HG03064 (cell line): ENCODE measurements at regions not wholly inside any gene's neighbourhood (a gene's known extent, or its start where the extent isn't known, plus 50 kb on each side); places are given as distances from the start of the nearest gene placed in this dataset.
A peak's percentile ranks its signal among the peaks of the same experiment; 100 is the strongest.

Source experiments
- ATAC-seq: cut with Tn5 transposase; IDR thresholded peaks from one replicate; pipeline ENCODE4 v1.9.1; 2021; ENCODE audit warnings: low read depth; ENCODE audit not compliant: unreplicated experiment

- no peak for ATAC-seq
Measured at GRCh38 chr5:133831491-133832224, 136.8 kb downstream of the C5orf15 start.

DNA sequence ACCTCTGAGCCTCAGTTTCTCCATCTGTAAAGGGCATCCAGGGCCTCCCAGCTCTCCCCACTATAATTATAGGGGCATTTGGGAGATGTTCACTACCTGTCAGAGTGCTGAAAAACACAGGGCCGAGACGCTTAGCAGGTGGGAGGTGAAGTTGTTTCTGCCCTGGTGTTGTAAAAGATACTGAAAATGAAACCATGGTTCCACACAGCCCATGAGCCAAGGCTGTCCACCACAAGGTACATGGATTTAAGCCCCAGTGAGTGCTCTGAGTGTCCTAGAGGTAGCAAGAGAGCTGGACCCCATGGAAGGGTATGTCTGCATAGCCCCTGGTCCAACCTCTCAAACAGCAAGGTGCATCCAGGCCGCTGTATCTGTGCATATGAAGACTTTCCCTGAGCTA is 137.5 kb downstream of the C5orf15 start:
- ATAC-seq: no peak

GRCh38 chr5:133830281-133830680 is 138.1 kb downstream of the C5orf15 start:
- no peak for ATAC-seq

DNA sequence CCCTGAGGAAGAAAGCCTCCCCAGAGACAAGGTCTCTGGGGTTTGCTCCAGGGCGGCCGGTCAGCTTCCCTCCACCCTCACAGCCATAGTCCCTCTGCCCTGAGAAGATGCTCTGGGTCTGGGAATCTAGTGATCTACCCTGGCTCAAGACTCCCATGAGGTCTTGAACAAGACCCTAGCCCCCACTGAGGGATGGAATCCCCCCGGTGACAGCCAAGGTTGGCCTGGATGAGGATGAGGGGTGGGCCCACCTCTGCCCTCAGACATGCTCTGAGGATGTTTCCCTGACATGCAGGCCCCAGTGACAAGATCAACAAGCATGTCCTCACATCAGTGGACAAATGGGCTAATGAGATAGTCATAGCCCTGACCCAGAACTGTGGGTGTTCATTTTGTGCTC is 138.6 kb downstream of the C5orf15 start:
- no peak for ATAC-seq

DNA sequence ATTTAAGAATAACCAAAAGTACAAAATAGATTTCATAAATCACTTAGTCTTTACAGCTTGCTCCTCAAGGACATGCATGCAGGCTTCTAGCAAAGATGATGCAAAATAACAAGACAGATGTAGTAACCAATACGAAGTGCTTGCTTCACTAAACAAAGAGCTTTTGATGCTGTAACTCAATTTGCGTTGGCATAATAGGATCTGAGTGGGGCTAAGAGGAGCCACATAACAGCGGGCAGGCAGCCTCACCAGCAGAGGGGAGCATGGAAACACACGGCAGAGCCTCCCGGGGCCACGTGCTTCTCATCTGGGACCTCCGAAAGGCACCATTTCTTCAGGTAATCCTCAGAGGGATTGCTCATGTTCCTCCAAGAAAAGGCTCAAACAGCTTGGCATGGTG is 139.7 kb downstream of the C5orf15 start:
- no peak for ATAC-seq

- no peak for ATAC-seq
Measured at GRCh38 chr5:133827830-133828229, 140.6 kb downstream of the C5orf15 start.

DNA sequence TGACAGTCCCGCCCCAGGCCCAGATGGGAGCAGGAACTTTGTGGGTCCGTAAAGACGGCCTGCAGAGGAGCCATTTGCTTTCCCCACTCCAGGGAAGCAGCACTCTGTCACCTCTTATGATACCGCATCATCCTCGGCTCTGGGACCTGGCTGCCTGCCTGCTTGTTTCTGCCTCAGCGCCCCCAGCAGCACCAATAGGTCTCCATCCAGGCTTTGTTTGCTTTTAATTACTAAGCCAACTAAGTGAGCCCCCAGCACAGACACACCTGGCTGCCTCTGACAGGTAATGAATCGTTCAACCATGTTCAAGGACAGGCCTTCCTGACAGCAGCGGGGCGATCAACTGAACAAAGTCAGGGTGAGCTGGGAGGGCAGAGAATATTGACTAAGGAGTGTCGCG is 141.4 kb downstream of the C5orf15 start:
- ATAC-seq: no peak

DNA sequence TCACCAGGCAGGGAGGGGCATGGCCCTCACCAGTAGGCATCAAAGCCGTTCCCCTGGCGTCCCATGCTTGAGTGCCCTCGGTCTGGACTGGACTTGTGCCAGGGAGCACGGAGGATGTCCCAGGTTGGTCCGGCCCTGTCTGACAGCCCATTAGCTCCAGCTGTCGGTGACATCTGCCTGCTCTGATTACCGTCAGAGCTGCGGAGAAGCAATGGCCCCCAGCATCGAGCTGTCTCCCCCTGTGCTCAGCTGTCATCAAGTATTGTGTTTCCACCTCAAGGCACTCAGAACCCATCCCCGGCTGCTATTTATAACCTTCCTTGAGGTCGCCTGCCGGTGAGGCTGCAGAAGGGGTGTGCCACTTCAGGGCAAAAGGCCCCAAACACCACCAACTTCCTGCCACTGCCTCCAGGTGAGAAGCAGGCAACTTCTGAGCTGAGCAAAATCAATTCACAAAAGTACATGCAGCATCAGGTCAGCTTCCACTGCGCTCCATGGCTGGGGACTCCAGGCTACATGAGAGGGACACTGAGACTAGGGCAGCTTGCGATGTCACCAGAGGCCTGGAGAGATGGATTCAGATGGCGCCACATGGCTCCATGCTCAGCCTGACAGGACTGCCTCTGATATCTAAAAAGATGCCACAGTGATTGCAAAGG is 142.7 kb downstream of the C5orf15 start:
- ATAC-seq: no peak

GRCh38 chr5:133824661-133825254 is 143.7 kb downstream of the C5orf15 start:
- ATAC-seq: peak; percentile 67

DNA sequence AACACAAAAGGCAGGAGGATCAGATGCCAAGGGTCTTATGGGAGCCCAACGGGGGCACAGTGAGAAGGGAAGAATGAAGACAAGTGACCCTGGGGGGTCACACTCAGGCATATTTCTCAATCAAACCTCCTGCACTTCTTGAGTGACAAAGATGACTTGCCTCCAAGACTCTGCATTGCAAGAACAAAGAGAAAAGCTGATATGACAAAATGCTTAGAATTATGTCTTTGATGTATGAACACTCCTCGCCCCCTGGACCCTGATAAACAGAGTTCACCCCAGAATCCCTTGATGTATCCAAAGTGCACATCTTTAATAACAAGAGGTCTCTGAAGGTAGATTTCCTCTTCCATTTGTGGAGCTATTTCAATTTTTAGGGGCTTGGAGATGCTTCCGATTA is 146.5 kb downstream of the C5orf15 start:
- ATAC-seq: no peak

GRCh38 chr5:133821311-133821741 is 147.1 kb downstream of the C5orf15 start:
- no peak for ATAC-seq

DNA sequence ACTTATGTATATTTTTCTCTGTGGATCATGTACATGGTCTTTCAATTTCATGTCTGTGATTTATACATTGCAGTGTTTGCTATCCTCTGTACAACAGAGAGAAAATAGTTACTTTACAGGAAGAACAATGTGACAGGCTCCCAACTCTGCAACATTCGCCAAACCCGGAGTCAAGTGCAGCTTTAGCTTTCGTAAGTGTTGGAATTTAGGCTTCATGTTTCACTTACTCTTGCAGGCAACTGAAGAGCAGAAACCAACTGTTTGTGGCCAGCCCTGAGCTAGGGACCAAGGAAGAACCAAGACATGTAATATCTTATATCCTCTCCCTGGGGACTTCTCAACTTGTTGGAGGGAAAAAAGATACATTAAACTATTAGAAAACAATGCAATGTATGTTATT is 147.9 kb downstream of the C5orf15 start:
- ATAC-seq: no peak

- no peak for ATAC-seq
Measured at GRCh38 chr5:133819977-133820471, 148.4 kb downstream of the C5orf15 start.

DNA sequence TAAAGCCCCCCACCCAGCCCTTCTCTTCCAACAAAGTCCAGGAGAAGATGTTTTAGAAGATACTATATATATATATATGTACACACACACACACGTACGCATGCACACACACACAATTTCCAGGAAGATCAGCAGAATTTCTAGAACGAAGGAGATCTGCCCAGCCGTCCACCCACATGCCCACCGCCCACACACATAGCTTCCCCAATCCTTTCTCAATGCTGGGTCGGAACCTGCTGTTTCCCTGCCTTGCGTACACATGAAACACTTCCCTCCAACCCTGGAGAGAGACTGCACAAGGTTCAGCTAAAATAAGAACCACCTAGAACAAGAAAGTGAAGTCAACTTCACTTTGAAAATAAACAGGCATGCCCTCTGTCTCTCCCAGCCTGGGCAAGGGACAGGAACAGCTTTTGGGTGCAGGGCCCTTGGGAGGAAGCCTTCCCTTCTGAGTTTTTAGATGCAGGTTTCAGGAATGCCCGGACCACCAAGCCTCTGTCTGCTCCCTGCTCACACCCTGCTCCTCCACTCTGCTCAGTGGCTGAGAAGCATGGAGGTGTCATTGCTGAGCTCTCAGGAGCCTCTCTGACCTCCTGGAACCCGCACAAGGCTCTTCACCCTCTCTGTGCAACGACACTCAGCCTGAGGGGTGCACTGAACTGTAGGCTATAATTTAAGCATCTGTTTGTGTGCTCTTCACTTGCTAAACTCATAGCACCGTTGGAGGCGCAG is 149.4 kb downstream of the C5orf15 start:
- no peak for ATAC-seq

- ATAC-seq: no peak
Measured at GRCh38 chr5:133818031-133818431, 150.4 kb downstream of the C5orf15 start.

- no peak for ATAC-seq
Measured at GRCh38 chr5:133817456-133817855, 151.0 kb downstream of the C5orf15 start.

DNA sequence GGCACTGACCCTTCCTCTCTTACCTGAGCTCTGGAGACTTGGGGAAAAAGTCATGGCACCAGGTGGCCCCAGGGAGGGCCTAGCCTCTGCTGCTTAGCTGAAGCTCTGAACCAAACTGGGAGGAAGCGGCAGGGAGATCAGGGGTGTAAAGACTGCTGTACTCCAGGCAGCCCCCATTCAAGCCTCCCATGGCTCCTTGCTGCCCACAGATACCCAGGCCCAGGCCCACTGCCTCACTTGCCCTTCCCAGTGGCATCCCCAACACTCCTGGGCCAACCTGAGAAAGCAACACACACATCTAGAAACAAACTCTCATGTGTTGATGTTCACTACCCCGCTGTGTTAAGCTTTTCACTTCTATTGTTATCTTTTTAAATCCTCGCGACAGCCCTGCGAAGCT is 151.6 kb downstream of the C5orf15 start:
- ATAC-seq: no peak

DNA sequence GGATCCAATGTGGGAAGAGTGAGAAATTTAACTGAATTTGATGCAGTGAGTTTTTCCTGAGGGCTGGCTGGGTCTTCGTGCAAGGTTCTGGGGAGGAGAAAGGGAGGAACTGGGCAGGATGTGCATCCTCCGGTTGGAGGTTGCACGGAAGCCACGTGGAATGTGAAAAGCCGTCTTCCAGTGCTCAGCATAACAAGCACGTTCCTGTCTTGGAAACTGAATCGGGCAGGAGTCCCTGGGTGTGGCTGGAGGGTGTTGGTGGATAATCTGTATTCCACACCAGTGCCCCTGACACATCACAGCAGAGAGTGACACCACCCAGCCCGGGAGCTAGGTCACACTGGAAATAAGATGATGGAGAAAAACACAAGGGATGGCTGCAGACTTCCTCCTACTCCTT is 154.3 kb downstream of the C5orf15 start:
- ATAC-seq: no peak

DNA sequence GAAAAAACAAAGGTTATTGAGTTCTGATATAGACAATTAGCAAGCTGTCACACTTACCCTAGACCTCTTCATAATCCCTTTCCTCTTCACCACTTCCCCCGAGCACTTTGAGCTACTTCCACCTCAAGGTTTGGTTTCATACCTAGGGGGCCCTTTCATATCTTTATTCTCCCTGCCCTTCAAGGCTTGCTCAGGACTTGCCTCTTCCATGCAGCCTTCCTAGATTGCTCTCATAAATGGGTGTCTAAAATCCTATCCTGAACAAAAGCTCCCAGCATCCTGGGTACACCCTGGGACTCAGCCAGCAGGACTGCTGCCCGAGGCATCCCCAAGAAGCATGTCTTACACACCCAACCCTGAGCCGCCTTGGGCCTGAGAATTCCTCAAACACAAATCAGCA is 157.3 kb downstream of the C5orf15 start:
- no peak for ATAC-seq

- ATAC-seq: no peak
Measured at GRCh38 chr5:133809801-133810200, 158.6 kb downstream of the C5orf15 start.

- no peak for ATAC-seq
Measured at GRCh38 chr5:133807348-133807747, 161.1 kb downstream of the C5orf15 start.
